Endothelial cell of umbilical vein (primary cell): ENCODE measurements at regions not wholly inside any gene's neighbourhood (a gene's known extent, or its start where the extent isn't known, plus 50 kb on each side); places are given as distances from the start of the nearest gene placed in this dataset.

Experiments used
- BruUV-seq: library from RNA; stranded (reverse); fragments of 400-500 nt; replicated peaks from 2 replicates; lab custom pipeline; 2021; lab: Mats Ljungman, UMichigan
- CTCF ChIA-PET: fragments of 300-600, 350-600 bp; sonication (Branson Sonifier 250); formaldehyde crosslinking; loops from one replicate; lab custom pipeline; 2021; ENCODE audit warnings: antibody characterized with exemption, inconsistent platforms; lab: Charles Lee
- POLR2A ChIA-PET: fragments of 300-600, 350-600 bp; sonication (Branson Sonifier 250); formaldehyde crosslinking; loops from one replicate; lab custom pipeline; 2021; ENCODE audit warnings: antibody characterized with exemption, inconsistent platforms; lab: Charles Lee
- DNase-seq: peaks from one replicate; pipeline ENCODE4 v3.0.0-alpha.2; 2011; ENCODE audit warnings: low read depth, low spot score
- FAIRE-seq: peaks from 2 replicates; lab custom pipeline; 2011; peaks lifted over from hg19 to GRCh38; lab: Jason Lieb, UNC
- H2AFZ ChIP-seq: 2 replicates; pipeline ENCODE4 v1.6.0; 2012; ENCODE audit warnings: low read depth, low read length, control low read depth, inconsistent platforms
- H3K27ac ChIP-seq: 2 replicates; pipeline ENCODE4 v1.5.1; 2011; ENCODE audit warnings: low read depth, mild to moderate bottlenecking, control low read depth, low read length, moderate library complexity; ENCODE audit not compliant: insufficient read depth
- H3K27me3 ChIP-seq, 2 experiments: 2 replicates each; pipeline versions ENCODE4 v1.6.0 to v1.6.1; 2011; ENCODE audit warnings: low read length in 2 of 2, mixed read lengths in 1 of 2; ENCODE audit not compliant: control insufficient read depth in 2 of 2, insufficient read depth in 2 of 2
- H3K36me3 ChIP-seq, 2 experiments: 2 replicates in 1 of 2; 3 replicates in 1 of 2; pipeline ENCODE4 v1.5.1; 2011; ENCODE audit warnings: low read length in 2 of 2, mild to moderate bottlenecking in 1 of 2, moderate library complexity in 1 of 2; ENCODE audit not compliant: control insufficient read depth in 2 of 2, insufficient read depth in 2 of 2; ENCODE audit errors: extremely low read depth in 1 of 2
- H3K4me1 ChIP-seq: 3 replicates; pipeline ENCODE4 v1.5.1; 2011; ENCODE audit warnings: mild to moderate bottlenecking, low read length; ENCODE audit not compliant: control insufficient read depth, insufficient read depth; ENCODE audit errors: extremely low read depth
- H3K4me2 ChIP-seq: 2 replicates; pipeline ENCODE4 v1.6.1; 2011; ENCODE audit warnings: low read length, control low read depth, mixed read lengths; ENCODE audit not compliant: insufficient read depth
- H3K4me3 ChIP-seq, 3 experiments: fragments of 200-600 bp in 1 of 3; sonication (generic), shearing (Covaris generic) in 1 of 3; replicated peaks in 1 of 3; 2 replicates each; pipeline ENCODE4 v1.5.1; 2011 to 2016; ENCODE audit warnings: control low read depth in 3 of 3, low read length in 3 of 3, mild to moderate bottlenecking in 2 of 3, inconsistent platforms in 1 of 3, low read depth in 1 of 3, moderate library complexity in 1 of 3; ENCODE audit not compliant: insufficient read depth in 1 of 3
- H3K79me2 ChIP-seq: 2 replicates; pipeline ENCODE4 v1.6.0; 2012; ENCODE audit warnings: low read length, inconsistent platforms; ENCODE audit not compliant: control insufficient read depth, insufficient read depth
- H3K9ac ChIP-seq: replicated peaks from 2 replicates; pipeline ENCODE3; 2011; ENCODE audit warnings: low read length, control low read depth; ENCODE audit not compliant: insufficient read depth; ENCODE audit errors: extremely low read depth
- H3K9me1 ChIP-seq: replicated peaks from 3 replicates; pipeline ENCODE4 v1.6.0; 2011; ENCODE audit warnings: mild to moderate bottlenecking, low read length; ENCODE audit not compliant: control insufficient read depth, insufficient read depth; ENCODE audit errors: extremely low read depth
- H3K9me3 ChIP-seq: replicated peaks from 2 replicates; pipeline ENCODE4 v1.5.1; 2012; ENCODE audit warnings: low read length, inconsistent platforms; ENCODE audit not compliant: control insufficient read depth, insufficient read depth
- H4K20me1 ChIP-seq: replicated peaks from 2 replicates; pipeline ENCODE3; 2011; ENCODE audit warnings: mild to moderate bottlenecking, low read length; ENCODE audit not compliant: control insufficient read depth, insufficient read depth; ENCODE audit errors: extremely low read depth
- FOS ChIP-seq: IDR thresholded peaks from 2 replicates; pipeline ENCODE4 v1.6.1; 2011; ENCODE audit warnings: mild to moderate bottlenecking, low read length, moderate library complexity, borderline replicate concordance; ENCODE audit not compliant: insufficient read depth
- GATA2 ChIP-seq: IDR thresholded peaks from 2 replicates; pipeline ENCODE4 v1.7.0; 2011; ENCODE audit warnings: low read depth, mild to moderate bottlenecking, moderate library complexity, mixed read lengths, low read length; ENCODE audit not compliant: insufficient read length, insufficient read depth
- JUN ChIP-seq: IDR thresholded peaks from 2 replicates; pipeline ENCODE4 v1.6.1; 2011; ENCODE audit warnings: borderline replicate concordance, low read depth; ENCODE audit not compliant: insufficient read length, insufficient read depth
- MYC ChIP-seq: IDR thresholded peaks from one replicate; pipeline ENCODE4 v1.6.1; 2011; ENCODE audit warnings: mild to moderate bottlenecking, low read depth, low read length
- POLR2A ChIP-seq: IDR thresholded peaks from 2 replicates; pipeline ENCODE4 v1.6.1; 2012; ENCODE audit warnings: low read depth, mild to moderate bottlenecking, control low read depth, low read length
- POLR2AphosphoS5 ChIP-seq: IDR thresholded peaks from 2 replicates; pipeline ENCODE4 v1.6.1; 2012; ENCODE audit warnings: low read depth, mild to moderate bottlenecking, control low read depth, low read length, moderate library complexity; ENCODE audit not compliant: insufficient read depth
- dilution Hi-C: fragments of 300-500 bp; cut with MboI; formaldehyde crosslinking; loops from one replicate; pipeline ENCODE4 v1.15.0; 2019; ENCODE audit warnings: low sequenced_read_pairs; ENCODE audit not compliant: extremely low pct_ligation_motif_present
- intact Hi-C: fragments of 100-400 bp; cut with micrococcal nuclease; formaldehyde crosslinking; loops from one replicate; pipeline ENCODE4 v1.10.0; 2022
- TF ChIP-seq, protein P1 (sequence below), 2 donors: IDR thresholded peaks; 1 replicate in 1 of 2; 2 replicates in 1 of 2; pipeline ENCODE4 v1.5.1; 2011; ENCODE audit warnings: low read length in 2 of 2, mild to moderate bottlenecking in 2 of 2, moderate library complexity in 2 of 2, control low read depth in 1 of 2, inconsistent platforms in 1 of 2, low read depth in 1 of 2; ENCODE audit not compliant: insufficient read depth in 1 of 2; ENCODE audit errors: extremely low read depth in 1 of 2

DNA sequence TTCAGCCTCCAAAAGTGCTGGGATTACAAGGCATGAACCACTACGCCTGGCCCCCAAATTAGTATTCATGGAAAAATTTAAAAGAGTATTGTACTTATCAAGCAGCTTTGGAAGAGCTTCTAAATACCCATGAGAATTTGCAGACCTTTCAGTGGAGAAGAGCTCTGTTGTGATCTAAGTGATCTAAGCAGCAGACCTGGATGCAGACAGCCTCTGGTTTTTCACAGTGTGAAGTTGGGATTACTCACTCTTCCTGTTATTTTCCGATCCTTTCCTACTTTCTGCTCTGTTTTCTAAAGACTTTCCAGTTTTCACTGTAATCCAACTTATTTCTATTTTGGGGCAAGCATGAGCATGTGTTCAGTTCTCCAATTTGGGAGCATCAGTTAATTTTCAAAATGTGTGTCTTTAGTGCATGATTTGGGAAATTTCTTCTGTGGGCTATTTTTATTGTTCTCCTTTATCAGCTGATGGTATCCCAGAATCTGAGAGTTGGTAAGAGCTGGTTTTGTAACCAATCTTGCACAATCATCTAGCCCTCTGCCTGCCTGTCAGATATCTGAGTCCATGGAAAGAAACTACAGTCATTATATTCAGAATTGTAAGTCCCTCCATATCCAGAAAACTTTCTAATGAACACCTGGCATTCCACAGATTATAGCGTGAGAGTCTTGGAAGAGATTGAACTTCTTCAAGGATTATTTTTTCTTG lies 207.7 kb upstream of the DTNBP1 start:
- Histone ChIP-seq H3K4me1 (peaks cover 29% of the 10 kb centered on the region), H3K79me2 (no peaks in the 10 kb centered on the region), H2AFZ (peak overlapping the region; percentile 20), H4K20me1 (no peaks in the 10 kb centered on the region), H3K4me2 (peak overlapping the region; percentile 33), H3K27me3 (no peaks in the 10 kb centered on the region), H3K9me3 (no peaks in the 10 kb centered on the region), H3K9me1 (no peaks in the 10 kb centered on the region), H3K4me3 (no peak overlapping the region), H3K27ac (peak overlapping the region; percentile 36), H3K36me3 (no peaks in the 10 kb centered on the region), H3K9ac (no peak overlapping the region)
- ChIA-PET POLR2A (interaction anchor here (1.2 kb wide), 1 partner anchor 258 kb away, joined by 5 read pairs; the partner anchor contains the start of gene MYLIP), CTCF (interaction anchor here (1.0 to 3.0 kb wide), 6 partner anchors 9 to 258 kb away, joined by 3 to 13 read pairs (median 6); partner anchors contain the start of gene MYLIP)
- peak; percentile 91 for DNase-seq
- no TSS peak for BruUV-seq
- intact Hi-C loops = loop anchor here (1.0 to 5.0 kb wide), 3 partner anchors 52 to 259 kb away; partner anchors contain the start of gene MYLIP
- no peak for TF ChIP-seq POLR2AphosphoS5
- peak; percentile 80 for TF ChIP-seq JUN
- TF ChIP-seq MYC = no peak
- TF ChIP-seq GATA2 = peak; percentile 31
- TF ChIP-seq, protein P1, sequence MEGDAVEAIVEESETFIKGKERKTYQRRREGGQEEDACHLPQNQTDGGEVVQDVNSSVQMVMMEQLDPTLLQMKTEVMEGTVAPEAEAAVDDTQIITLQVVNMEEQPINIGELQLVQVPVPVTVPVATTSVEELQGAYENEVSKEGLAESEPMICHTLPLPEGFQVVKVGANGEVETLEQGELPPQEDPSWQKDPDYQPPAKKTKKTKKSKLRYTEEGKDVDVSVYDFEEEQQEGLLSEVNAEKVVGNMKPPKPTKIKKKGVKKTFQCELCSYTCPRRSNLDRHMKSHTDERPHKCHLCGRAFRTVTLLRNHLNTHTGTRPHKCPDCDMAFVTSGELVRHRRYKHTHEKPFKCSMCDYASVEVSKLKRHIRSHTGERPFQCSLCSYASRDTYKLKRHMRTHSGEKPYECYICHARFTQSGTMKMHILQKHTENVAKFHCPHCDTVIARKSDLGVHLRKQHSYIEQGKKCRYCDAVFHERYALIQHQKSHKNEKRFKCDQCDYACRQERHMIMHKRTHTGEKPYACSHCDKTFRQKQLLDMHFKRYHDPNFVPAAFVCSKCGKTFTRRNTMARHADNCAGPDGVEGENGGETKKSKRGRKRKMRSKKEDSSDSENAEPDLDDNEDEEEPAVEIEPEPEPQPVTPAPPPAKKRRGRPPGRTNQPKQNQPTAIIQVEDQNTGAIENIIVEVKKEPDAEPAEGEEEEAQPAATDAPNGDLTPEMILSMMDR (IDR thresholded peaks at IDR 0.05; ENCODE audit: extremely low read depth in 1 of 2, insufficient read depth in 1 of 2, low read depth in 1 of 2, low read length in 2 of 2) = no peak
- peak; percentile 76 for TF ChIP-seq FOS
- no peak for TF ChIP-seq POLR2A
- dilution Hi-C loops = no loop called here
- peak; percentile 93 for FAIRE-seq
